Amygdala (tissue), 56 donors: ENCODE measurements at regions not wholly inside any gene's neighbourhood (a gene's known extent, or its start where the extent isn't known, plus 50 kb on each side); places are given as distances from the start of the nearest gene placed in this dataset.
"Not testable (repeated sequence)": the region's sequence is repeated elsewhere in the genome, so short reads cannot be mapped to it uniquely, and the experiment has no call there.

ENCODE experiments used
- DNase-seq, 56 donors: peaks; one replicate each; lab custom pipeline; 2025; lab: John Stamatoyannopoulos, UW

DNA sequence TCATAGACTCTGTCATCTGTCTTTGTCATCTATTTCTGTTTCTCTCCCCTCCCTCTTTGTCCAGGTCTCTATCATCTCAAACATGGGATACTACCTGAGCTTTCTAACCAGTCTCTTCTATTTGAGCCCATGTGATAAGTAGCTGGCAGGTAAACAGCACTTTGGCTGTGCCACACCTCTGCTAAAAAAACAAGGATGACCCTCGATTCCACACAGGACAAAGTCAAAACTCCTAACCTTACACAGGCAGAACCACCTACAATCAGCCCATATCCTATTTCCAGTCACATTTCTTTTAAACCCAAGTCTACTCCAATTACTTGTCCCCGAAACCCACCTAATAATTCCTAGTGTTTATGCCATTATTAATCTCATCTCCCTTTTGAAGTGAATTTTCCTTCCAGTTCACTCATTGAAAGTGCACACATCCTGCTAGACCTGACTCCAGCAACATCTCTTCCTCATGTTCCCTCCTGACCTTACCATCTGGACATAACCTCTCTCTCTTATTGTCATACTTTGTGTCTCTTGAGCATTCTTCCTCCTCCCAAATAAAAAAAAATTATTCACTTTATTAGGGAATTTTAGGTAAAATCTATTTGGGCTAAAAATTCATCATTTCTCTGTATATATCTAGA lies 256.1 kb upstream of the ONECUT1 start:
- no peak for DNase-seq

DNA sequence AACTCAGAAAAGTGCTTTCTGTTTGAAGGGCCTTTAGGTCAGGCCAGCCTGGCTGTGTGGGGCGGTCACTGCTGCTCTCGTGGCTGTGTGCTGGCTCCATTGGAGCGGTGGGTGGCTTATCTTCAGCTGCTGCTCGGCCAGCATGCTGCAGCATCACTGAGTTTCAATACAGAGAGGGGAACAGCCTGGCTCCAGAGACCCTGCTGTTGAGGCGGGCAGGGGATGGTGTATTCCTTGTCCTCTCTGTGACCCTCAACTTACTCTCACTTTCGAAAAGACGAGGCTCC lies 248.5 kb upstream of the ONECUT1 start:
- no peak for DNase-seq

DNA sequence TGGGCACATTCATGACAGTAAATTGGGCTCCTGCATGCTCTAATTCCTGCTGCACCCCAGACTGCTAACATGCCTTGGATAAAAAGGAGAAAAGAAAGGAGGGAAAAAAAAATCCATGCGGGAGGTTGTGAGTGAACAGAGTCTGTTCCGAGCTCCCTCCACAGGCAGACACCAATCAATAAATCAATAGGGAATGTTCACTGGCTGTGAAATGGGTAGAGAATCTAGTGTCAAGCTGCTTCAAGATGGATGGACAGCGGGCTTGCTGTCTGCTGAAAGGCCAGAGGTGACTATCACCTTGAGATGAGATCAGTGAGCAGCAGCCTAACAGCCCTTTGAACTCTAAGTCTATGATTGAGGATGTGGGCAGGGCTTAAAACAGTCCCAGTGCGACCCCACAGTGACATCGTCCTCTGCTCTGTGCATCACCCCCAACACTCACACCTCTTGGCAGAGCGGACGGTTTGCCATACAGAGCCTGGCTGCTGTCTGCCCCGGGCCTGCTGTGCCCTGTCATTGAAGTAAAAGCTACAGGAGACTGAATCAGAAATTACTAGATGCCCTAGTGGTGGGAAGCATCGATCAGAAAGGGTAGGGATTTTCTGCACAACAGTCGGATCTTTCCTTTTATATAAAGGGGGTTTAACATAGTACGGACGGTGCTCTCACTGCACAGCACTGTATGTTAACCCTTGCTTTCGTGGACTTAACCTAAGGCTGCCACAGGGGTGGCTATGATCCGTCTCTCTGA lies 247.9 kb upstream of the ONECUT1 start:
- no peak for DNase-seq

DNA sequence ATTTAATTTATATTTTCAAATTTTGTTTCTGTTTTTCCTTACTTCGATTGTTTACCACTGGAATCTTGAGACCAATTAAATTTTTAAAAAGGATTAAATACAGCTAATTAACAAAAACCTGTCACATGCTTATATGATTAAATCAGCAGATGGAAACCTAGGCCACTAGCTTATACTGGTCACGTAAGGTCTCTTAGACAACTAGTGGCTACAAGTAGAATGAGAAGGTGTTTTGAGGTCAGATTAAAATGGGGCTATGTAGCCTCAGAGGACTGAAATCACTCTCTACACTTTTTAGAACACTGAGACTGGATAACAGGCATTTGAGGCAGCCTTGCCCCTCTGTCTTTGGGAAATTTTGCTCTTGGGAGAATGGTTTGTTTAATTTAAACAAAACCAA lies 246.5 kb upstream of the ONECUT1 start:
- no peak for DNase-seq

DNA sequence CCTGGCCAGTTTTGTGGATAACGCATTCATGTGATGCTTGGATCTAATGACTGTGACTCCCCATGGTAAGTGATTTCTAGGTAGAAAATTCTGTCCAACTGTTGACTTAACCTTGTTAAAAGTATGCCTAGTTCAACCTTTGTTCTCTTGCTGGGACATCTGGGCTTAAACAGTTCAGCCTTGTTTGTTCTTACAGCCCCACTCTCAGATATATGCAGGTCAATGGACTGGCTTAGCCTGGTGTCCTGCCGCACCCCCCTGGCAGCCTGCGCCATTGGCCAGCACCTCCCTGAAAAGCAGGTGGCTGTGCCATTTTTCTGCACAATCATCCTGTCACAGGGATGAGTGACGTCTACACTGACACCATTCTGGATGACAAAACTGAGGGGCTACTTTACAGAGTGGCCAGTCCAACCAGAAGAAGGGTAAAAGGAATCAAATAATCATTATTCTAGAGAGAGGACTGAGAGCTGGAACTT lies 244.7 kb upstream of the ONECUT1 start:
- no peak for DNase-seq

DNA sequence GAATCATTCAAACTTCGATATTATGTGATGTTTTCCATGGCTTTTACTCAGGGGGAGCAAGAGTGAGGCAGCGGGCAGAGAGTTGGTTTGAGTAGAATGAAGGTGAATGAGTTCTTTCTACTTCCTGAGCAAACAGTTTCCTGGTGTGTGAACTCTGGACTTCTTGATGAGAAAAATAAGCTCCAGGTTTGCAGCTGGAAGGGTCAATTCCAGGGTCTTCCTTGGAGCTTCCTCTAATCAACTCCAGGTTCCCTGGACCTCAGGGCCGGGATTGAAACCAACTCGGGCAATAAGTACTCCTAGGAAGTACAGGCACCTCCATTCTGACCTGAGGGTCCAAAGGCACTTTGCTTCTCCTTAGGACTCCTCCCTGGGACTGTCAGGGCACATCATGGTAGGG lies 243.6 kb upstream of the ONECUT1 start:
- no peak for DNase-seq

DNA sequence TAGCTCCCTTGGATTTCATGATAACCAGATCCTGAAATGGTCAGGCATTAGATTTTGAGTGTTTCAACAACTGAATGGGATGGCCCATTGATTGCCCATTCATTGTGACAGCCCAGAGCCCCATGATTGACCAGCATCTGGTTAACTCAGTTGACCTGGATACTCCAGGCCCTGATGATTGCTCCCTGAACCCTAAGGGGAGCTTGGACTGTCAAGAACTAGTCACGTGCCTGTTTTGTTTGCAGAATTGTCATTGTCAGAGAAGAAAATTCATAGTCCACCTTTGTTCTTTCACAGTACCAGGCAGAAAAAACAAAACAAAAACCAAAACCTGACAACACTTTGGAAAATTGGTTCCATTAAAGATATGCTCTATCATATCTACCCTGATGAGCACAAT lies 241.3 kb upstream of the ONECUT1 start:
- DNase-seq, result no peak

DNA sequence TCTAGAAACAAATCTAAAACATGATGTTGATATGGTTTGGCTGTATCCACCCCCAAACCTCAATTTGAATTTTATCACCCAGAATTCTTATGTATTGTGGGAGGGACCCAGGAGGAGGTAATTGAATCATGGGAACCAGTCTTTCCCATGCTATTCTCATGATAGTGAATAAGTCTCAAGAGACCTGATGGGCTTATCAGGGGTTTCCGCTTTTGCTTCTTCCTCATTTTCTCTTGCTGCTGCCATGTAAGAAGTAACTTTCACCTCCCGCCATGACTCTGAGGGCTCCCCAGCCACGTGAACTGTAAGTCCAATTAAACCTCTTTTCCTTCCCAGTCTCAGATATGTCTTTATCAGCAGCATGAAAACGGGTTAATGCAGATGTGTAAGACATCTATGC lies 232.7 kb upstream of the ONECUT1 start:
- DNase-seq, result no peak

DNA sequence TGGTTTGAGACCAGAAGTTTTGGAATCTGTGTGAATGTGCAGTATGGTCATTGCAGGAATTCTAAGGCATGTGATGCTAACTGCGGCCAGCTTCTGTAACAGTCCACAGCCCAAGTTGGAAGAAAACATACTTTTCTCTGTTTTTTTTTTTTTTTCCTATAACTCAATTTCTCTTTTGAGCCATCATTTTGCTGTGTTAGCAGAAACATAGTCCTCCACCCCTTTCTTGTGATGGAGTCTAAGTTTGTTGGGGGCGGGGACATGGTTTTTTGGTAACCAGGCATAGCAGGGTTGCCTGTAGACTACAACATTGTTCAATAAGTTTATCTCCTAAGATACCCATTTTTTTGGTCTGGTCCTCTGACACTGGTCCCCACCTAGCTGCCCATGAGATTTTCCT lies 223.2 kb upstream of the ONECUT1 start:
- no peak for DNase-seq

DNA sequence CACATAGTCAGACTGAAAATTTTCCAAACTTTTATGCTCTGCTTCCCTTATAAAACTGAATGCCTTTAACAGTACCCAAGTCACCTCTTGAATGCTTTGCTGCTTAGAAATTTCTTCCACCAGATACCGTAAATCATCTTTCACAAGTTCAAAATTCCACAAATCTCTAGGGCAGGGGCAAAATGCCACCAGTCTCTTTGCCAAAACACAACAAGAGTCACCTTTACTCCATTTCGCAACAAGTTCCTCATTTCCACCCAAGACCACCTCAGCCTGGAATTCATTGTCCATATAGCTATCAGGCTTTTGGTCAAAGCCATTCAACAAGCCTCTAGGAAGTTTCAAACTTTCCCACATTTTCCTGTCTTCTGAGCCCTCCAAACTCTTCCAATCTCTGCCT lies 221.6 kb upstream of the ONECUT1 start:
- DNase-seq, result not testable (repeated sequence)

DNA sequence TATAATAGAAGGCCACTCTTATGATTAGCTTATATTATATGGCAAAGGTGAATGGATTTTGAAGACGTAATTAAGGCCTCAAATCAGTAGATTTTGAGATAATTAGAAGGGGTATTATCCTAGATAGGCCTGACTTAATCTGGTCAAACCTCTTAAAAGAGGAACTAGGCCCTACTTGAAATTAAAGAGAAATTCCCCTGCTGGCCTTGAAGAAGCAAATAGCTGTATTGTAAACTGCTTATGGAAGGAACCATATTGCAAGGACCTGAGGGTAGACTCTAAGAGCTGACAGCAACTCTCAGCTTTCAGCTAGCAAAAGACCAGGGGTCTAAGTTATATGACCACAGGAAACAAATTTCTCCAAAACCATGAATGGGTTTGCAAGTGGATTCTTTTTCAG lies 219.0 kb upstream of the ONECUT1 start:
- DNase-seq, result no peak

DNA sequence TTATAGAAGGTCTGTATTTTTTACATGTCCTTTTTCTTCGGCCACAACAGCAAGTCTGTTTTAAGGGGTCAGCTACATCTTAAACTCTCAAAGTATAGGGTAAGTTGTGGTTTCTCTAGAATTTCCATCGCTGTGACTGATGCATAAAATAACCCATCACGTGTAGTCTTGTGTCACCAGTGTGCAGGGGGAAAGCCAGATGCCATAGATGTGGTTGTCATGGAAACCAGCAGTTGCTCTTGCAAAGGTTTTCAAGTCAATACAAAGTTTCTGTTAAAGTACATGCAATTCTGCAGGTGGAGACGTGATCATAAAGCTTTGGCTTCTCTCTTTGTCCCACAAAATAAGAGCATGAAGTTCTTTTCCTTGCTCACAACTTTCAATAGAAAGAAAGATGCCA lies 210.3 kb upstream of the ONECUT1 start:
- no peak for DNase-seq

DNA sequence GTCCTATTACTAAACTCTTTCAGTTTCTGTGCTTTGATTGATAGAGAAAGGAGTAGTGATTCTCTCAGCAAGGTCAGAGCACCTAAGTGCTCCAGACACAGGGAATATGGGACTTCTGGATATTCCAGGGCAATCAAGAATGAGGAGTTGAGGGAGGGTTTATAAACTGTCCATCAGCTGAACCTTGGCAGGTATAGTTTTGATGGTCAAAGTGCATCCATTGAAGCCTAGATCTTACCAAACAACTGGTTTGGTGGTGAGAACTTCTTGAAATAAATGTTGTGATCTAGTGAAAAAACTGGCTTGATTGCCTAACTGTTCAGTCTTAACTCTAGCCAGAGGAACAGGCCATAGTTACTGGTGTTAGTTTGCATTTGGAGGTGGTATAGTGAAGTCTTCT lies 207.0 kb upstream of the ONECUT1 start:
- no peak for DNase-seq

DNA sequence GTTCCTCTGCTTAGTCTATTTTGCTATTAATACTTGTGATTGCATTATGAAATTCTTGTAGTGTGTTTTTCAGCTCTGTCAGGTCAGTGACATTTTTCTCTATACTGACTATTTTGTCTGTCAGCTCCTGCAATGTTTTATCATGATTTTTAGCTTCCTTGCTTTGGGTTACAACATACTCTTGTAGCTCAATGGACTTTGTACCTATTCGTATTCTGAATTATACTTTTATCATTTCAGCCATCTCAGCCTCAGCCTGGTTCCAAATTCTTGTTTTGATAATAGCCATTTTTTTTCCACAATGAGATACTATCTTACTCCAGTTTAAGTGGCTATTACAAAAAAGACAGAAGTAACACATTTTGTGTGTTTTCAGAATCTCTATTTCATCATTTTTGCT lies 204.2 kb upstream of the ONECUT1 start:
- DNase-seq, result no peak

DNA sequence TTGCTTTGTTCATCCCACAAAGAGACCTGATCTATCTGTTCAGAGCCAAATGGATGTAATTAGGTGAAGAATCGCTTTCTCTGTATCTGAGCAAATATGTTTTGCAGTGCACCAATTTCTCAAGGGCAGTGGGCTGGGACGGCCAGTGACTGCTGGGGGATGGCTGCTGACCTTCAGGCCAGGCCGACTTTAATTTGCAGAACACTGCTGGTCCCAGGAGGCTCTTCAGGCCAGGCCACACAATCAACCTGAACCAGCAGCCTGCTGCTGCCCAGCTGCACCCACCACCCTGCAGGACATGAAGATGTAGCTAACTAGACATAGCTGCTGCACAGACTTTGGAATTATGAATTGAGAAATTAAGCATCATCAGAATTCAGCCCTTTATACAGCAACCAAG lies 194.4 kb upstream of the ONECUT1 start:
- DNase-seq, result no peak

DNA sequence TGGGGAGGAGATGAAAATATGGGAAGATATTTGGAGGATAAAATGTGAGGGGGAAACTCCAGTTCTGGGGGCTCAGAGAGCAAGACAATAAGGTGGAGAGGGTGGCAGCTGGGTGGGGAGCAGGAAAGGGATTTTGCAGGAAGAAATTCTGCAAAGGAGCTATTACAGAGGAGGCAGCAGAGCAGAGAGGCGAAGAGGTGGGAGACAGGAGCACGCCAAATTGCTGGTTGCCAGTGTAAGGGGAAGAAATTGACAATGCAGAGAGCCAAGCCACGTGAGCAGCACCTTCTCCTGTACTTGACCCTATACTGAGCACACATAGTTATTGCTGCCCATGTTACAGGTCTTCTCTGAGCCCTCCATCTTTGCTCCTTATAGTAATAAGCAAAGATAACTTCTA lies 190.3 kb upstream of the ONECUT1 start:
- no peak for DNase-seq

DNA sequence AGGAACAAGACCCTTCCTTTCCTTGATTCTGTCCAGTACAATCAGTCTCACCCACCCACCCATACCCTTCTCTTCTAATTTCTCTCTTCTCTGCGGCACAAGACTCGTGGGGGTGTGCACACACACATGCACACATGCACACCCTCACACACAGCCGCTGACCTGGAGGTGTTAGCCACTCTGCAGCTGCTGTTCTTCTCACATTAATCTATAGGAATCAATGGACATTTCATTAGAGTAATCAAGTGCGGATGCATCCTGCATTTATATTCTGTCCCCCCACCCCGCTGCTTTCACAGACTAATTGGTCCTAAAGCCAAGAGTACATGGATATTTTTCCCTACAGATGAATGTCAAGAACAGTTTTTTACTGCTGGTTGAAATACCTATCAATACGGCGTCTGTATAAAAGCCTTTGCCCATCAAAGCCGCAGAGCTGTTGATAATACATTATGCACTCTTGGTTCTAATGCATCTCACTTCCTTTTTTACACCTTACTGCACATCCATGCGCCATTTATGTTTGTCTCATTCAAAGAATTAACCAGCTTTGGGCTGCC lies 186.5 kb upstream of the ONECUT1 start:
- DNase-seq, result no peak

DNA sequence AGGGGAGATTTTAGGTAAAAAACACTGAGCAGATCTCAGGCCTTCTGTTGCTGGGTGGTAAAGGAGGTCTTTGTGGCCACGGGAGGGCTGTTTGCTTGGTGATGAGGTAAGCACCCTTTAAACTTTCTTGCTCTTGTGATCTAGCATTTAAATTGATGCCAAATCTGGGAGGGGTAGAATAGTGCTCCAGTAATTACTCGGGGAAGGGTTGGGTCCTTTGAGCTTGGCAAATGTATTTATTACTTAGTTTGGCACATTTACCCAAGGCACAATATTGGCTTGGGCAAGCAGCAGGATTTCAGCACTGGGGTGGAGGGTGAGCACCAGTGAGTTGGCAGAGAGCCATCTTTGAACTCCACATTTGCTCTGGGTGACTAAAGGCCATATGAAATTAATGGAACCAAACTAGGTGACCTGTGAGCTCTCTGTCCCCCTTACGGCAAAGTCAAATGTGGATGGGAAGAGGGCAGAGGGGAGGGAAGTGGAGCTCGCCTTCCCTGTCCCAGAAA lies 185.9 kb upstream of the ONECUT1 start:
- DNase-seq, result no peak

DNA sequence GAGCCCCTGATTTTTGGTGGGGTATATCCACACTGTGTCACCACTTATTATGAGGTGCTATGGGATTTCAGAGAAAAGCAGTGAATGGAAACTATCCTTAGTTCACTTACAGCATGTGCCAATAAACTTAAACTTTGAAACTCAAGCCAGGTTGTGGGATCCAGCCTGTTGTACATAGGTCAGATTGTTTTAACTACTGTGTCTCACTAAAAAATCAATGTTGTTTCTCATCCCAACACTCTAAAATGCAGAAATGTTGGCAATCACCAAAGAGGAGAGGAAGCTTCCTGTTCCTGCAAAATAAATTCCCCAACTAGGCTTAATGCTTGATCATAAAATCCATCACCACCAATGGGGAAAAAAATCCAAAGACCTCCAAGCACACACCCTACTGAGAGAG lies 173.7 kb upstream of the ONECUT1 start:
- no peak for DNase-seq

DNA sequence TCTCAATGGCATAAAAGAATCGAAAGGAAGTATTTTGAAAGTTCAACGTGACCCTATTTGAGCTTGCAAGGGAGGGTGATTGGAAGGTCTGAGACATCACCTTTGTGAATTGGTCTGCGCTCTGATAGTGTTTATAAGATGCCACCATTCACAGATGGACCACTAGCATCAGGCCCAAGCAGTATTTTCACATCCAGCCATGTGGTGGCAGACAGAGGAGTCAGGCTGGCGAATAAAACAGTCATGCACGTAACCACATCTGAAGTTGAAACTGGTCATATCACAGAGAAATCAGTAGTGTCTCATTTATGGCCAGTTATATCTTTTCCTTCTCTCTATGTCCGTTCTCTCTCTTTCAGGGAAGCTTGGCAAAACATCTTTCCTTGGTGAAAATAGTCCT lies 170.1 kb upstream of the ONECUT1 start:
- no peak for DNase-seq

DNA sequence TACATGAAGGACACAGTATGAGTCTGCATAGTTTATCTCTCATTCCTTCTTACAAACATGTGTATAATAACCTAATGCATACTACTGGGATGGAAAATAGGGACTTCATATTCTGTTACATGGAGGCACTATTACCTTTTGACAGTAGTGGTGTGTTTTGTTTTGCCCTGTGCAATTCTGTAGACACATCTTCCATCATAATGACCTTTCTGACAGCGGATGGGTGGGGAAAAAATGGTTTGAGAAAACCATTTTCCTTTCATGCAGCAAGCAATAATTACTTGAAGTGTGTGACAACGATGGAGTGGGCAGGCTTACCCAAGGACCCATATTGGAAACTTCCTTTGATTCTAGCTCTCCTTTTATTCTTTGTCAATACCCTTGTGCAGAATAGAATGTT lies 153.6 kb upstream of the ONECUT1 start:
- DNase-seq, result no peak

DNA sequence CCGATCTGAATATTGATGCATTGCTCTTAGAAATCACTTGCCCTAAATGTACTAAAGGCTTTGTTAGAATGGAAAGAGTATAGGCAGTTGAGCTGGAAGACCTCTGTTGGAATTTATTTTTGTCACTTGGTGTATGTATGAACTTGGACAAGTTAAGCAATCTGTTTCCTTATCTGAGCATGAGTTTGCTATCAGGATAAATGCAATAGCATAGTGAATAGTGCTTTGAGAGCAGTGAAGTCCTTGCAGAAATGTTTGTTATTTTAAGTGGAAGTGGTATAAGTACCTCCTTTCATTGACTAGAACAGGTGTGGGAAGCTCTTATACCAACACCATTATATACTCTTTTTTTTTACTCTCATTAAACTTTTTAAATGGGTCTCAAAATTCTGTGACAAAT lies 146.4 kb upstream of the ONECUT1 start:
- DNase-seq, result no peak
